Kidney (tissue), 13 donors: ENCODE measurements at regions not wholly inside any gene's neighbourhood (a gene's known extent, or its start where the extent isn't known, plus 50 kb on each side); places are given as distances from the start of the nearest gene placed in this dataset.

Experiments
- DNase-seq, 5 donors: peaks; one replicate each; pipeline ENCODE4 v3.0.0-alpha.2; 2013 to 2020
- FAIRE-seq: peaks from 2 replicates; lab custom pipeline; 2012; peaks lifted over from hg19 to GRCh38; lab: Jason Lieb, UNC
- H3K27ac ChIP-seq, 2 donors: one replicate each; pipeline ENCODE4 v1.7.0; 2013; ENCODE audit warnings: low read depth in 2 of 2, low read length in 2 of 2, inconsistent platforms in 1 of 2
- H3K27me3 ChIP-seq: one replicate; pipeline ENCODE4 v1.7.1; 2013; ENCODE audit warnings: low read length, inconsistent platforms; ENCODE audit not compliant: control insufficient read depth, insufficient read depth
- H3K36me3 ChIP-seq, 3 donors: one replicate each; pipeline versions ENCODE4 v1.7.0 to v1.7.1; 2013; ENCODE audit warnings: low read length in 3 of 3, control low read depth in 1 of 3, inconsistent platforms in 1 of 3; ENCODE audit not compliant: insufficient read depth in 3 of 3, control insufficient read depth in 2 of 3
- H3K4me1 ChIP-seq, 3 donors: one replicate each; pipeline versions ENCODE4 v1.7.0 to v1.7.1; 2013; ENCODE audit warnings: low read length in 3 of 3, inconsistent platforms in 1 of 3, low read depth in 1 of 3; ENCODE audit not compliant: control insufficient read depth in 2 of 3, insufficient read depth in 2 of 3
- H3K4me3 ChIP-seq, 3 donors: one replicate each; pipeline versions ENCODE4 v1.7.0 to v1.8.1; 2013; ENCODE audit warnings: low read length in 3 of 3, control low read depth in 1 of 3, inconsistent platforms in 1 of 3
- H3K9ac ChIP-seq, 3 donors: one replicate each; pipeline versions ENCODE4 v1.7.0 to v1.7.1; 2013; ENCODE audit warnings: low read length in 3 of 3, control low read depth in 1 of 3, inconsistent platforms in 1 of 3
- H3K9me3 ChIP-seq, 3 donors: one replicate each; pipeline versions ENCODE4 v1.7.0 to v1.7.1; 2013; ENCODE audit warnings: low read length in 3 of 3, control low read depth in 1 of 3, inconsistent platforms in 1 of 3; ENCODE audit not compliant: control insufficient read depth in 2 of 3, insufficient read depth in 1 of 3
- intact Hi-C: fragments of 100-400 bp; cut with DNase I; formaldehyde crosslinking; loops from one replicate; pipeline ENCODE4 v1.11.1; 2022
- TF ChIP-seq, protein P1 (sequence below): IDR thresholded peaks from 3 replicates; pipeline ENCODE4 v1.5.1; 2012; ENCODE audit warnings: mild to moderate bottlenecking, moderate library complexity, borderline replicate concordance; ENCODE audit not compliant: insufficient read depth; ENCODE audit errors: extremely low read depth
- donor health status: control.
- donor health status: control.
- donor health status: control.
- donor health status: control.
- donor health status: control.
- donor health status: DM: yes; HTN: yes; CAD: no.
- donor health status: Normal renal cell carcinoma (clear cell type).

DNA sequence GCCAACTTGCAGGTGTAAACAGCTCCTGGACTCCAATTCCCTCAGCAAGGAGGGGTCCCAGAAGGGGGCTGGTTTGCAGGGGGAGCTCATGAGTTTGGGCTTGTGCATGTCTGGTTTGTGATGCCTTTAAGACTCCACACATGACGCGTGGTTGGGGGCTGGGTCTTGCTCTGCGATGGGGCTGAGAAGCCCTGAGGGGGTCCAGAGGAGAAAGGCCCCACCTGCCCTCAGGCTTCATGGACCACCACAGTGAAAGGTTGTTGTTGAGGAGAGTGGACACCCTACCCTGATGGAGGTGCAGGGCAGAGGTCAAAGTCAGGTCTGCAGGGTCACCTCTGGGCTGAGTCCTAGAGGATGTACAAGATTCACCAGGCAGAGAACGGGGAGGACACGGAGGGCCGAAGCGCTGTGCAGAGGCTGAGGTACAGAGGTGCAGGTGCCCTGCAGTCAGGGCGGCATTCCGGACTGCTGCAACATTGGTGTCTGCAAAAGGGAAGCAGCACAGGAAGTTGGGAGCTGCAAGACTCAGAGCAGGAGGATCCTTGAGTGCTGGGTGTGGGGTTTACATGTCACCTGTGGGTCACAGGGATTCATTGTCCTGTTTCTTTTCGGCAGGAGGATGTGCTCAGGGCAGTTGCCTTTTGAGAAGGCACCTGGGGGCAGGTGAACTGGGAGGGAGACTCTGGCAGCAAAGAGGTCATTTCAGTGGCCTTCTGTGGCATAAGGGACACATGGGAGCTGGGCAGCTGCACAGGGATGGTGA is 399.4 kb downstream of the PTPRU start:
- H3K9me3 ChIP-seq = no peaks in the 10 kb centered on the region
- H3K9ac ChIP-seq = no peak overlapping the region
- peak in 1 of 5 donors; percentile 20 for DNase-seq
- H3K4me3 ChIP-seq = no peak overlapping the region
- no peaks in the 10 kb centered on the region for H3K27me3 ChIP-seq
- intact Hi-C loops = no loop called here
- no peak for FAIRE-seq
- no peak overlapping the region for H3K27ac ChIP-seq
- no peaks in the 10 kb centered on the region for H3K36me3 ChIP-seq
- TF ChIP-seq, protein P1, sequence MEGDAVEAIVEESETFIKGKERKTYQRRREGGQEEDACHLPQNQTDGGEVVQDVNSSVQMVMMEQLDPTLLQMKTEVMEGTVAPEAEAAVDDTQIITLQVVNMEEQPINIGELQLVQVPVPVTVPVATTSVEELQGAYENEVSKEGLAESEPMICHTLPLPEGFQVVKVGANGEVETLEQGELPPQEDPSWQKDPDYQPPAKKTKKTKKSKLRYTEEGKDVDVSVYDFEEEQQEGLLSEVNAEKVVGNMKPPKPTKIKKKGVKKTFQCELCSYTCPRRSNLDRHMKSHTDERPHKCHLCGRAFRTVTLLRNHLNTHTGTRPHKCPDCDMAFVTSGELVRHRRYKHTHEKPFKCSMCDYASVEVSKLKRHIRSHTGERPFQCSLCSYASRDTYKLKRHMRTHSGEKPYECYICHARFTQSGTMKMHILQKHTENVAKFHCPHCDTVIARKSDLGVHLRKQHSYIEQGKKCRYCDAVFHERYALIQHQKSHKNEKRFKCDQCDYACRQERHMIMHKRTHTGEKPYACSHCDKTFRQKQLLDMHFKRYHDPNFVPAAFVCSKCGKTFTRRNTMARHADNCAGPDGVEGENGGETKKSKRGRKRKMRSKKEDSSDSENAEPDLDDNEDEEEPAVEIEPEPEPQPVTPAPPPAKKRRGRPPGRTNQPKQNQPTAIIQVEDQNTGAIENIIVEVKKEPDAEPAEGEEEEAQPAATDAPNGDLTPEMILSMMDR = no peak
- no peaks in the 10 kb centered on the region for H3K4me1 ChIP-seq

GRCh38 chr1:29634746-29635335 is 398.5 kb downstream of the PTPRU start:
- Histone ChIP-seq H3K4me1 (no peaks in the 10 kb centered on the region), H3K36me3 (no peaks in the 10 kb centered on the region), H3K9ac (no peak overlapping the region), H3K4me3 (no peak overlapping the region), H3K27ac (no peak overlapping the region), H3K27me3 (no peaks in the 10 kb centered on the region), H3K9me3 (no peaks in the 10 kb centered on the region)
- DNase-seq (peak in 1 of 5 donors; percentile 23), FAIRE-seq (no peak)
- TF ChIP-seq, protein P1 = no peak
- intact Hi-C loops = no loop called here

DNA sequence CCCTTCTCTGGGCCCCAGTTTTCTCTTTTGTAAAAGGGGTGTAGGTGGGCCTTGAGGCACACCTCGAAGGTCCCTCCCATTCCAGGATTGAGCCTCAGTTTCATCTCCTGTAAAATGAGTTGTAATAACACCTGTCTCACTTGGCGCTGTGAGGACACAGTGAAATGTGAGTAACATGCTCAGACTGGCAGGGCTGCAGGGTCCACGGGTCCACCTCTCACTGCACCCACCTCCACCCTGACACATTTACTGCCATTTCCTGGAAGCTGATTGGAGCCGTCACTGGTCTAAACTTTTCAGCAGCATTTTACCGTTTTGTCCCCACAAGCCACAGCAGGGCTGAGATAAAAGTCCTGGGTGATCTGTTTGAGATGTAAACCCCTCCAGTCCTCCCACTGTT is 398.0 kb downstream of the PTPRU start:
- DNase-seq (peak in 2 of 5 donors; percentile 24 to 32), FAIRE-seq (no peak)
- no peaks in the 10 kb centered on the region for H3K9me3 ChIP-seq
- no peaks in the 10 kb centered on the region for H3K36me3 ChIP-seq
- no peak overlapping the region for H3K9ac ChIP-seq
- TF ChIP-seq, protein P1 = no peak
- H3K4me1 ChIP-seq = no peaks in the 10 kb centered on the region
- H3K27me3 ChIP-seq = no peaks in the 10 kb centered on the region
- H3K4me3 ChIP-seq = no peak overlapping the region
- intact Hi-C loops = no loop called here
- no peak overlapping the region for H3K27ac ChIP-seq
